GM12891 (cell line): ENCODE measurements at regions not wholly inside any gene's neighbourhood (a gene's known extent, or its start where the extent isn't known, plus 50 kb on each side); places are given as distances from the start of the nearest gene placed in this dataset.
"Not testable (repeated sequence)": the region's sequence is repeated elsewhere in the genome, so short reads cannot be mapped to it uniquely, and the experiment has no call there.

ENCODE experiments used
- DNase-seq: peaks from one replicate; pipeline ENCODE4 v3.0.0; 2011; ENCODE audit warnings: low spot score; ENCODE audit not compliant: insufficient read length
- FAIRE-seq: peaks from 2 replicates; lab custom pipeline; 2011; peaks lifted over from hg19 to GRCh38; lab: Jason Lieb, UNC
- PAX5 ChIP-seq: IDR thresholded peaks from 2 replicates; pipeline ENCODE4 v1.6.1; 2011; ENCODE audit warnings: low read length, moderate library complexity, mild to moderate bottlenecking; ENCODE audit not compliant: insufficient read depth, severe bottlenecking
- POLR2A ChIP-seq: IDR thresholded peaks from 2 replicates; pipeline ENCODE4 v1.6.1; 2011; ENCODE audit warnings: low read depth, low read length, control low read depth
- POLR2AphosphoS5 ChIP-seq: IDR thresholded peaks from 2 replicates; pipeline ENCODE4 v1.6.1; 2011; ENCODE audit warnings: low read depth, low read length, control low read depth
- POU2F2 ChIP-seq: IDR thresholded peaks from 2 replicates; pipeline ENCODE4 v1.6.1; 2011; ENCODE audit warnings: low read depth, mild to moderate bottlenecking, control low read depth, low read length, moderate library complexity
- SPI1 ChIP-seq: IDR thresholded peaks from 2 replicates; pipeline ENCODE4 v1.6.1; 2011; ENCODE audit warnings: low read depth, low read length, control low read depth
- TAF1 ChIP-seq: IDR thresholded peaks from 2 replicates; pipeline ENCODE4 v1.6.1; 2011; ENCODE audit warnings: low read depth, low read length, control low read depth

DNA sequence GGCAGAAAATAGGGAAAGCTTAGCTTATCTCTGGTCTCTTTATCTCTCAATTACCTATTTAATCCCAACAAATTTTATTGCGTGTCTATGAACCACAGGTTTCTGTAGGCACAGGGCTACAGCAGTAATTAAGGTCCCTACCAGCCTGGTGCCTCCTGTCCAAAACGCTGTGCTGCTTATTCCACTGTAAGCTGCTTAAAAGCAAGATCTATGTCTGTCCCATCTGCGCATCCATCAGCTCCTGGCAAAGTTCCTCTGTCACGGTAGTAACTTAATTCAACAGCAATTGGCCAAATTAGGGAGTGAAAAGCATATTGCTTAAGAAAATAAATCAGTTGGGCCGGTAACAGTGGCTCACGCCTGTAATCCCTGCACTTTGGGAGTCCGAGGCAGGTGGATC, 235.8 kb upstream of the VLDLR start:
- TF ChIP-seq SPI1 (no peak), POLR2A (no peak), TAF1 (no peak), POLR2AphosphoS5 (no peak), POU2F2 (no peak), PAX5 (no peak)
- no peak for DNase-seq
- no peak for FAIRE-seq

DNA sequence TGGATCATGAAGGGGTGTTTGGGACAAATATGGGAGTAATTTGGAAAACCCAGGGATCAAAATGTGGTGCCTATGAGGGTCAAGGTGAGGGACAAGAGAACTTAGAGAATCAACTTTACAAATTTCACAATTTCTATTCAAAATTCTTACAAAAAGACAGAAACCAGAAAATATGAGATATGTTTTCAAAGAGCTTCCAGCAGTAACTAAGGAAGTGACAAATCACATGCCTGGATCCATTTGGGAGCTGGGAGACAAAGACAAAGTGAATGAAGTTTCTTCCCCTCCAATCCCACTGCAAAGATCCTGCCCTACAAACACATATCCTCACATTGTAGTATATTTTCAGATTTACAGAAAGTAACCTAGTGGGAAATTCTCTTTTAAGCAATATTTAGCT, 235.0 kb upstream of the VLDLR start:
- DNase-seq (no peak), FAIRE-seq (no peak)
- TF ChIP-seq POLR2AphosphoS5 (no peak), PAX5 (no peak), POLR2A (no peak), POU2F2 (no peak), TAF1 (no peak)

DNA sequence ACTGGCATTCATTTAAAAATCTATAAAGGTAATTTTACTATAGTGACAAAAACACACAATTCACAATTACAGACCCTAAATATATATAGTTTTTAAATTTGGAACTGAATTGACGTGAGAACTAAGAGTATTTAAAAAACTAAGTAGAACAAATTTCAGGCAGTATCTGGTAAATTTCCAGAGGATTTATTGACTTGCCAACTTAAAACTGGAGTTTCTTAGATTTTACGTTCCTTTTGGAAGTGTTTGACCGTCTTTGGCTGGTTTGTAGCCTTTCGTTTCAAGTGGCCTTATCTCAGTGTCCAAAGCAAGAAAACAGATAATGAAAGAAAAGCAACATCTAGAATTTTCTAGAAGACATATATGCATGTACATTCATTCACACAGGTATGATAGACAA, 234.4 kb upstream of the VLDLR start:
- DNase-seq (no peak), FAIRE-seq (no peak)
- TF ChIP-seq POU2F2 (no peak), PAX5 (no peak), TAF1 (no peak), POLR2A (no peak), SPI1 (no peak), POLR2AphosphoS5 (no peak)

DNA sequence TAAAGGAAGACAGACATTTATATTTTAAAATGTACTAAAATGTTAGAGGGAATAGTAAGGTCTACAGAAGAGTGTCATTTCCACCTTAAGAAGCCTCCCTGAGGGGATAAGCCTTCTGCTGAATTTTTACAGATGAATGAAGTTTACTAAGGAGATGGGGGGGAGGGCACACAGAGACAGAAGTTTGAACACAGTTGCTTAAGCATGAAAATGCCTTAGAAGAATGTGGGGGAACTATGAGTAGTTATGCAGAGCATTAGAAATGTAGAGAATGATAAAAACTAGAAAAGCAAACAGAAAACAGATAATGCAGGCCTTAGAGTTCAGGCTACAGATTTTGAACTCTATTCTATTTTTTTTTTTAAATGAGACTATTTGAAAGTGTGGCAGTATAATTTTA, 232.2 kb upstream of the VLDLR start:
- DNase-seq (no peak), FAIRE-seq (no peak)
- TF ChIP-seq POU2F2 = no peak
- TF ChIP-seq POLR2A = no peak
- TF ChIP-seq POLR2AphosphoS5 = no peak
- TF ChIP-seq PAX5 = no peak
- no peak for TF ChIP-seq TAF1
- TF ChIP-seq SPI1 = no peak

DNA sequence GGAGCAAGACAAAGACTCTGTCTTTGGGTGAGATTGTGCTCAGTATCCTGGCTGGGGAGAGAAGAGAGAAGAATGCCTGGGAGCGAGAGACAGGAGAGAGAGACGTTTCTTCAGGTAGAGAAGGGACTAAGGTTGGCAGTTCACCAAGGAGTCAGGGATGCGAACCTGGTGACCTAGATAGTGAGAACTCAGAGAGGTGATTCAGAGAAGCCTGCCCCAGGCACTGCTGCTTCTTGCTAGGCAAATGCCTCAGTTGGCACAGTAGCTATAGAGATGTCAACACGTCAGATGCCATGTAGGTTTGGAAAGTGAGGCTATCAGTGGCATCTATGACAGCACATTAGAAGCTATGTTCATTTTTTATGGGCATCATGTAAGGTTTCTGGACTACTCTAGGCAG, 231.6 kb upstream of the VLDLR start:
- no peak for DNase-seq
- no peak for FAIRE-seq
- no peak for TF ChIP-seq PAX5
- TF ChIP-seq POLR2A = no peak
- no peak for TF ChIP-seq TAF1
- no peak for TF ChIP-seq POLR2AphosphoS5
- TF ChIP-seq SPI1 = no peak
- TF ChIP-seq POU2F2 = no peak

DNA sequence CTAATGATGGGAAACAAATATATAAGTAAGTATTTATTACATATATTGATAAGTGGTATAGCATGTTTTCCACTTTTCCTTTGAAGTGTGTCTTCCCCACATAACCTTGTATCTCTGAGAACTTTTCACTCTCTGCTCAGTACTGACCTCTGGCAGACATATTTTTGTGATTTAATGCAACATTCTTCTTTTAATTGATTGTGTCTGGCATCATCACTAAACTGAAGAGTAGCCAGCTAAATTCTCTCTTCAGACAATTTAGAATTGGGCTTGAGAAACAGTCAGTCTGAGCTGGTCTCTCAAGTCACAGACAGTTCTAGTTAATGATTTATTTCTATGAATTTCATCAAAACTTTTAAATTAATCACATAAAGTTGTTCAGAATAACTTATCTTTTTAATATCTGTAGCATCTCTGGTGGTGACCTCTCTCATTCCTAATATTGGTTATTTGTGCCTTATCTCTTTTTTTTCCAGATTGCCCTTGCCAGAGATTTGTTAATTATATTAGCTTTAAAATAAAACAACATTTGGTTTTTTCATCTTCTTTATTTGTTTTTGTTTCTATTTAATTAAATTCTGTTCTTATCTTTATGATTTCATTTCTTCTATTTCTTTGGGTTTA, 230.0 kb upstream of the VLDLR start:
- not testable (repeated sequence) for DNase-seq, FAIRE-seq

DNA sequence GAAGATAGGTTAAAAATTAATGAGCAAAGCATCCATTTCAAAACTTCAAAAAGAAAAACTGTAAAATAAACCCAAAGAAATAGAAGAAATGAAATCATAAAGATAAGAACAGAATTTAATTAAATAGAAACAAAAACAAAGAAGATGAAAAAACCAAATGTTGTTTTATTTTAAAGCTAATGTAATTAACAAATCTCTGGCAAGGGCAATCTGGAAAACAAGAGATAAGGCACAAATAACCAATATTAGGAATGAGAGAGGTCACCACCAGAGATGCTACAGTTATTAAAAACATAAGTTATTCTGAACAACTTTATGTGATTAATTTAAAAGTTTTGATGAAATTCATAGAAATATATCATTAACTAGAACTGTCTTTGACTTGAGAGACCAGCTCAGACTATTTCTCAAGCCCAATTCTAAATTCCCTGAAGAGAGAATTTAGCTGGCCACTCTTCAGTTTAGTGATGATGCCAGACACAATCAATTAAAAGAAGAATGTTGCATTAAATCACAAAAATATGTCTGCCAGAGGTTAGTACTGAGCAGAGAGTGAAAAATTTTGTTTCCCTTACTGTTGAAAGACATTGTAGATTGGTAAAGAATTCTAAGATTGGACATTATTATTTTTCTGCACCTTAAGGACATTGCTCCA, 227.4 kb upstream of the VLDLR start:
- DNase-seq, FAIRE-seq: not testable (repeated sequence)

DNA sequence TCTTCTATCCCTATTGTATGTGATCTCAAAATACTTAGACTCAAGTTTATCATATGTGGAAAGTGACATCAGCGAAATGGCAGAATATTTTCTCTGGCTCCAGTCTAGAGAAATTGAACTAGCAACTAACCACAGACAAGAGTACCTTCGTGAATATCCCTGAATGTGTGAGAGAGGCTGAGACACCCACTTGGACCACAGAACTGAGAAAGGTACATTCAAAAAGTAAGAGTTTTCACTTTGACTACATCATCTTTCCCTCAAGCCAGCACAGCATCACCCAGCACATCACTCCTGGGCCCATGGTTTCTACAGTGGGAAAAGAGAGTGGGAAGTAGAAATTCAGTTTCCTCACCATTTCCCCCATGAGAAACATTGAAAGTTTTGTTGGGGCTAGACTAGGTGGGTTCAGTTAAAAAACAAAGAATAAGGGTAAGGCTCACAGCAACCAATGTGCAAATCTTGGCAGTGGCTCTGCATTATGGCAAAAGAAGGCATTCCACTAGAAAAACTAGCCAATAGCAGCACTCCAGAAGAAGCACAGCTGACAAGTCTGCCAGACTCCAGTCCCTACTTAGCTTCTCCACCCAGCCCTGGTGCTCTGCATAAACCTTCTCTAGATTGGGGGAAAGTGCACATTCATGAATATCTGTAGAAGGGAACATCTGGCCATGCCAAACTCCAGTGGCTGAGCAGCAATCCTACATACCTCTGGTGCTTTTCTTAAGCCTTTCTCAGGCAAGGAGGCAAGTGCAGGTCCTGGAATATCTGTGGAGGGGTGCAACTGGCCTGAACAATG, 225.6 kb upstream of the VLDLR start:
- no peak for FAIRE-seq
- TF ChIP-seq POLR2A (no peak), PAX5 (no peak), POLR2AphosphoS5 (no peak), SPI1 (no peak), POU2F2 (no peak), TAF1 (no peak)
- no peak for DNase-seq

DNA sequence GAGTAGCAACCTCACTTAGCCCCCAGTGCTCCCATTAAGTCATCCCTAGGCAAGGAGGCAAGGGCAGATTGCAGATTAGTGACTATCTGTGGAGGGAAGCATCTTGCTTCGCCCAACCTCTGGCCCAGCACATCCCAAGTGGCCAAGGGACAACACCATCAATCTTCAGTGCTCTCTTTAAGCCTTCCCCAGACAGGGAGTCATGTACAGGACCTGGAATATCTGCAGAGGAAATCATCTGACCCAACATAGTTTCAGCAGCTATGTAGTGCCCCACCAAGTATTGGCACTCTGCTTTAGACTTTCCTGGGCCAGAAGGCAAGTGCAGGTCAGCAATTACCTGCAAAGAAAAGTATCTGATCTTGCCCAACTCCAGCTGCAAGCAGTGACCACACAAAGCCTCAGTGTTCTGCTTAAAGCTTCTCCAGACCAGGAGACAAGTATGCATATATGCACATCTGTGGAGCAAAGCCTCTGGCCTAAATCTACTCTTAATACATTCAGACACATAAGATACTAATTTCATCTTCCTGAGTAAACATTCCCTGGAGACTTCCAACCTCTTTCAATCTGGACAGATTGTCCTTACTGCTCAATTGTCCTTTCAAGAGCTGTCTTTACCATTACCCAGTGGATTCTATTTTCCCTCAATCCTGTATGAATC, 224.8 kb upstream of the VLDLR start:
- FAIRE-seq = no peak
- DNase-seq = no peak
- TF ChIP-seq TAF1 (no peak), SPI1 (no peak), POU2F2 (no peak), POLR2A (no peak), PAX5 (no peak), POLR2AphosphoS5 (no peak)

DNA sequence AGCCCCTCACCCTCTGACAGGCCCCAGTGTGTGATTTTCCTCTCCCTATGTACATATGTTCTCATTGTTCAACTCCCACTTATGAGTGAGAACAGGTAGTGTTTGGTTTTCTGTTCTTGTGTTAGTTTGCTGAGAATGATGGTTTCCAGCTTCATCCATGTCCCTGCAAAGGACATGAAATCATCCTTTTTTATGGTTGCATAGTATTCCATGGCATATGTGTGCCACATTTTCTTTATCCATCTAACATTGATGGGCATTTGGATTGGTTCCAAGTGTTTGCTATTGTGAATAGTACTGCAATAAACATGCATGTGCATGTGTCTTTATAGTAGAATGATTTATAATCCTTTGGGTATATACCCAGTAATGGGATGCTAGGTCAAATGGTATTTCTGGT, 223.7 kb upstream of the VLDLR start:
- FAIRE-seq, DNase-seq: not testable (repeated sequence)

DNA sequence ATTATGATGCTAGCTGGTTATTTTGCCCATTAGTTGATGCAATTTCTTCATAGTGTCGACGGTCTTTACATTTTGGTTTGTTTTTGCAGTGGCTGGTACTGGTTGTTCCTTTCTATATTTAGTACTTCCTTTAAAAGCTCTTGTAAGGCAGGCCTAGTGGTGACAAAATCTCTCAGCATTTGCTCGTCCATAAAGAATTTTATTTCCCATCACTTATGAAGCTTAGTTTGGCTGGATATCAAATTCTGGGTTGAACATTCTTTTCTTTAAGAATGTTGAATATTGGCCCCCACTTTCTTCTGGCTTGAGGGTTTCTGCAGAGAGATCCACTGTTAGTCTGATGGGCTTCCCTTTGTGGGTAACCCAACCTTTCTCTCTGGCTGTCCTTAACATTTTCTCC, 219.8 kb upstream of the VLDLR start:
- not testable (repeated sequence) for FAIRE-seq, DNase-seq
